Suprapubic skin (tissue), 4 donors: ENCODE measurements at regions not wholly inside any gene's neighbourhood (a gene's known extent, or its start where the extent isn't known, plus 50 kb on each side); places are given as distances from the start of the nearest gene placed in this dataset.

ENCODE experiments used
- CTCF ChIP-seq, 2 donors: fragments of 200-600 bp in 1 of 2; fragments of 450-650 bp in 1 of 2; sonication (generic) in 1 of 2; IDR thresholded peaks; one replicate each; pipeline ENCODE4 v1.5.1; 2016 to 2019; ENCODE audit warnings: antibody characterized with exemption in 2 of 2, mild to moderate bottlenecking in 1 of 2, moderate library complexity in 1 of 2
- EP300 ChIP-seq: sonication (generic); formaldehyde crosslinking; IDR thresholded peaks from one replicate; pipeline ENCODE4 v1.6.1; 2017; ENCODE audit warnings: antibody characterized with exemption
- POLR2A ChIP-seq, 2 donors: fragments of 450-650 bp; IDR thresholded peaks; one replicate each; pipeline ENCODE4 v1.6.1; 2017; ENCODE audit warnings: antibody characterized with exemption in 2 of 2, mild to moderate bottlenecking in 2 of 2, moderate library complexity in 2 of 2
- POLR2AphosphoS5 ChIP-seq, 3 donors: sonication (generic); formaldehyde crosslinking; IDR thresholded peaks; one replicate each; pipeline ENCODE4 v1.6.1; 2017; ENCODE audit warnings: antibody characterized with exemption in 3 of 3

- TF ChIP-seq EP300, result no peak
- TF ChIP-seq POLR2A (IDR thresholded peaks at IDR 0.05), result no peak
- no peak for TF ChIP-seq CTCF (IDR thresholded peaks at IDR 0.05)
- TF ChIP-seq POLR2AphosphoS5 (IDR thresholded peaks at IDR 0.05), result no peak
These were observed 417.1 kb downstream of the OLFM4 start for GRCh38 chr13:53445686-53446085.
